Erythroblast (primary cell): ENCODE measurements at regions not wholly inside any gene's neighbourhood (a gene's known extent, or its start where the extent isn't known, plus 50 kb on each side); places are given as distances from the start of the nearest gene placed in this dataset.

Experiments
- DNase-seq, 2 experiments: peaks; one replicate each; lab custom pipeline; 2025; lab: John Stamatoyannopoulos, UW
- GATA1 ChIP-seq: IDR thresholded peaks from 2 replicates; pipeline ENCODE4 v1.6.1; 2011; ENCODE audit warnings: low read depth, mild to moderate bottlenecking, control low read depth, low read length, moderate library complexity
- POLR2A ChIP-seq: IDR thresholded peaks from 2 replicates; pipeline ENCODE4 v1.6.1; 2011; ENCODE audit warnings: mild to moderate bottlenecking, low read length

- TF ChIP-seq POLR2A: no peak
- no peak for TF ChIP-seq GATA1
- DNase-seq: no peak
These were observed 54.0 kb upstream of the POMGNT2 start for GRCh38 chr3:43159876-43160255.

- DNase-seq: no peak
- no peak for TF ChIP-seq POLR2A
These were observed 53.4 kb upstream of the POMGNT2 start for GRCh38 chr3:43159131-43159875.

GRCh38 chr3:43156812-43157455 lies 51.1 kb upstream of the POMGNT2 start:
- no peak for DNase-seq
- no peak for TF ChIP-seq GATA1
- TF ChIP-seq POLR2A: no peak

GRCh38 chr3:43155464-43156121 lies 49.7 kb upstream of the POMGNT2 start:
- DNase-seq: peak in 1 of 2 experiments; percentile 8
- TF ChIP-seq GATA1: no peak
- TF ChIP-seq POLR2A: no peak
